Large intestine (tissue), 3 donors: ENCODE measurements at regions not wholly inside any gene's neighbourhood (a gene's known extent, or its start where the extent isn't known, plus 50 kb on each side); places are given as distances from the start of the nearest gene placed in this dataset.

Source experiments
- DNase-seq, 2 donors: peaks; one replicate each; pipeline versions ENCODE4 v3.0.0 to v3.0.0-alpha.2; 2013
- H3K27ac ChIP-seq: one replicate; pipeline ENCODE4 v1.5.1; 2013; ENCODE audit warnings: low read length
- H3K27me3 ChIP-seq: 2 replicates; pipeline ENCODE4 v1.6.1; 2013; ENCODE audit warnings: low read length; ENCODE audit not compliant: control insufficient read depth, insufficient read depth
- H3K36me3 ChIP-seq: 2 replicates; pipeline ENCODE4 v1.6.1; 2013; ENCODE audit warnings: low read length; ENCODE audit not compliant: control insufficient read depth, insufficient read depth
- H3K4me1 ChIP-seq: one replicate; pipeline ENCODE4 v1.6.1; 2013; ENCODE audit warnings: low read length; ENCODE audit not compliant: control insufficient read depth, insufficient read depth
- H3K4me3 ChIP-seq: one replicate; pipeline ENCODE4 v1.5.1; 2013; ENCODE audit warnings: low read length
- H3K9me3 ChIP-seq: one replicate; pipeline ENCODE4 v1.6.1; 2013; ENCODE audit warnings: mild to moderate bottlenecking, low read depth, low read length, moderate library complexity; ENCODE audit not compliant: control insufficient read depth
- WGBS: methylation state at CpG from one replicate; pipeline ENCODE4 v1.1.5; 2013; ENCODE audit warnings: low lambda C conversion rate; ENCODE audit not compliant: insufficient coverage; 5-methylcytosine and 5-hydroxymethylcytosine counted together

GRCh38 chr20:58571693-58572427 lies 56.7 kb upstream of the APCDD1L start:
- Histone ChIP-seq H3K9me3 (no peaks in the 10 kb centered on the region), H3K27ac (peak overlapping the region; percentile 69), H3K36me3 (no peaks in the 10 kb centered on the region), H3K4me3 (no peak overlapping the region), H3K4me1 (peaks cover 11% of the 10 kb centered on the region), H3K27me3 (no peaks in the 10 kb centered on the region)
- 0% methylated on average over 3 of the region's 16 CpGs for WGBS
- DNase-seq = peak; percentile 24 to 75

DNA sequence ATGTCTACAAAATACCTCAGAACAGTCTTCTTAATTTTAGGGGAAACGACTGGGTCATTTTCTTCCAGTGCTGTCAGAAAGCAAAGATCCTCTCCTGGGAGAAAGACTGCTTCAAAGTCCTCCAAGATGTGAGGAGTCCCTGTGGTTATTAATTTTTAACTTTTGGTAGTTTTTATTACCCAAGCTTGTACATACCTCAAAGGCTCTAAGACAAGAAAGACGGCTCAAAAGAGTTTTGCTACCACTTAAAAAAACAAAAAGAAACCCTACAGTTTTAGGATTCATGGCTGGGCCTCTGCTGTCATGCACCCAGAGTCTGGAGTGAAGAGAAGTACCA lies 56.1 kb upstream of the APCDD1L start:
- Histone ChIP-seq H3K4me1 (peaks cover 11% of the 10 kb centered on the region), H3K4me3 (no peak overlapping the region), H3K36me3 (no peaks in the 10 kb centered on the region), H3K9me3 (no peaks in the 10 kb centered on the region), H3K27ac (peak overlapping the region; percentile 69), H3K27me3 (no peaks in the 10 kb centered on the region)
- 0% methylated on average over 1 of the region's 2 CpGs for WGBS
- peak in 1 of 2 donors; percentile 61 for DNase-seq

GRCh38 chr20:58570204-58570859 lies 55.1 kb upstream of the APCDD1L start:
- H3K27ac ChIP-seq = no peak overlapping the region
- no peaks in the 10 kb centered on the region for H3K36me3 ChIP-seq
- 0% methylated on average over 1 of the region's 15 CpGs for WGBS
- H3K27me3 ChIP-seq = no peaks in the 10 kb centered on the region
- peaks cover 11% of the 10 kb centered on the region for H3K4me1 ChIP-seq
- H3K4me3 ChIP-seq = no peak overlapping the region
- DNase-seq = peak in 1 of 2 donors; percentile 34
- no peaks in the 10 kb centered on the region for H3K9me3 ChIP-seq

DNA sequence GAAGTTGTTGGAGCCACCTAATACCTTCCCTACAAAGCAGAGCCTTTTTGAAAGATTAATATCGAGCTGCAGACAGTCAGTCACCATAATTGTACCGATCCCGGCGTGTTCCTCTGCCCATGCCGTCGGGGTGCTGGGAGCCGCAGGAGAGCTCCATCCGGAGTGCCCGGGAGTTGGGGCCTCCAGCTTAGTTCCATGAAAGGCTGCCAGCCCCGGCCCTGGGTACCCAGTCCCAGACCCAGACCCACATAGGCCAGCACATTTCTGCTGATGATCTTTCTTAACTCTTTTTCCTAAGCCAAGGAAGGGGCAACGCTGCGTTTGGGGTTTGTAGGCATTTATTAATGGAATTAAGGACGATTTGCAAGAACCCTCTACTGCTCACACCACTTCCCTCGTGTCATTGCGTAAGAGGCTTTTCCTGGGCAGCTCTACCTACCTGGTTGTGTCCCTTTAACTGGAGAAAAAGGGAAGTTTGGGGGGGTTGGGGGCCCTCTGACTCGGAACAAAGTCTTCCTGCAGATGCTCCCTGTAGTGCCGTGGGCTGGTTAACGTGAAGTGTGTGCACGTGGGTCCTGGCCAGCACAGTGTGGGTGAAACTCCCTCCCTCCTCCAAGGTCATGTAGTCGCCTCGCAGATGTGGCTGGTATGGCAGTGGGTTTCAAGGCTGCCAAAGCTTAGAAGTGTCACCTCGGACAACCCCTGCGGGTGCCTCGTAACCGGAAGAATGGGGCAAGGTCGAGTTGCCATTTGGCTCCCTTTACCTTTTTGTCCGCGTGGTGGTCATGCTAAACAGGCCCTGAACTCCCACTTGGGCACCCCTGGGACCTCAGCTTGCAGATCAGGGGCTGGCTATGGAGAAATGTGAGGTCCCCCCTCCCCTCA lies 54.3 kb upstream of the APCDD1L start:
- 100% methylated on average over 1 of the region's 28 CpGs for WGBS
- no peaks in the 10 kb centered on the region for H3K27me3 ChIP-seq
- no peaks in the 10 kb centered on the region for H3K9me3 ChIP-seq
- no peak overlapping the region for H3K27ac ChIP-seq
- no peak for DNase-seq
- H3K4me3 ChIP-seq = no peak overlapping the region
- H3K4me1 ChIP-seq = peaks cover 11% of the 10 kb centered on the region
- no peaks in the 10 kb centered on the region for H3K36me3 ChIP-seq

- H3K4me1 ChIP-seq = peaks cover 11% of the 10 kb centered on the region
These were observed 53.5 kb upstream of the APCDD1L start for GRCh38 chr20:58568483-58569240.

GRCh38 chr20:58568126-58568482 lies 52.9 kb upstream of the APCDD1L start:
- no peak for DNase-seq
- no peak overlapping the region for H3K4me3 ChIP-seq
- no peak overlapping the region for H3K27ac ChIP-seq
- H3K4me1 ChIP-seq = peaks cover 11% of the 10 kb centered on the region
- no peaks in the 10 kb centered on the region for H3K36me3 ChIP-seq
- no peaks in the 10 kb centered on the region for H3K9me3 ChIP-seq
- no CpG with 5 or more reads among the region's 10 CpGs for WGBS
- no peaks in the 10 kb centered on the region for H3K27me3 ChIP-seq

More at GRCh38 chr20:58568483-58569240, 53.5 kb upstream of the APCDD1L start:
- no peaks in the 10 kb centered on the region for H3K27me3 ChIP-seq
- WGBS = 78% methylated on average over 5 of the region's 20 CpGs
- DNase-seq = no peak
- no peak overlapping the region for H3K4me3 ChIP-seq
- H3K36me3 ChIP-seq = no peaks in the 10 kb centered on the region
- H3K9me3 ChIP-seq = no peaks in the 10 kb centered on the region
- no peak overlapping the region for H3K27ac ChIP-seq

- Histone ChIP-seq H3K27ac (no peak overlapping the region), H3K36me3 (no peaks in the 10 kb centered on the region), H3K27me3 (no peaks in the 10 kb centered on the region), H3K4me1 (peaks cover 10% of the 10 kb centered on the region), H3K9me3 (no peaks in the 10 kb centered on the region), H3K4me3 (no peak overlapping the region)
- DNase-seq = no peak
- no CpG with 5 or more reads among the region's 13 CpGs for WGBS
These were observed 52.2 kb upstream of the APCDD1L start for GRCh38 chr20:58567437-58567836.

DNA sequence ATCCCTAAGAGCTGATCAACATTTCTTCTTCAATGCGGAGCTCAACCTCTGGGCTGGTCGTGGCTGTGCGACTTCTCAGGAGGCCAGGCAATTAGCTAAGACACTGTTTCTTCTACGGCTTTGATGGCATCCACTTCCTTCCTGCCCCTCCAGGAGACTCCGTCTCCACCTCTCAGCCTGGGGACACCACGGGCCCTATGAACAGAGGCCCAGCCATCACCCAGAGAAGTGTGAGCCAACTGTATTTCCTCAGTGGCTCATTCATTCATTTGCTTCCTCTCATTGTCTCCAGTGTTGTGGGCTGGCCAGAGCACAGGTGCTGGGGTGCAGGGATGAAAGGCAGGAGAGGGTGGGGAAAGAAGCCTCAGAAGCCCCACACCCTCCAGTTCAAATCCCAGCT lies 51.8 kb upstream of the APCDD1L start:
- Histone ChIP-seq H3K4me3 (no peak overlapping the region), H3K9me3 (no peaks in the 10 kb centered on the region), H3K27ac (no peak overlapping the region), H3K36me3 (no peaks in the 10 kb centered on the region), H3K4me1 (peaks cover 6% of the 10 kb centered on the region), H3K27me3 (no peaks in the 10 kb centered on the region)
- DNase-seq = no peak
- WGBS = no CpG with 5 or more reads among the region's 6 CpGs

DNA sequence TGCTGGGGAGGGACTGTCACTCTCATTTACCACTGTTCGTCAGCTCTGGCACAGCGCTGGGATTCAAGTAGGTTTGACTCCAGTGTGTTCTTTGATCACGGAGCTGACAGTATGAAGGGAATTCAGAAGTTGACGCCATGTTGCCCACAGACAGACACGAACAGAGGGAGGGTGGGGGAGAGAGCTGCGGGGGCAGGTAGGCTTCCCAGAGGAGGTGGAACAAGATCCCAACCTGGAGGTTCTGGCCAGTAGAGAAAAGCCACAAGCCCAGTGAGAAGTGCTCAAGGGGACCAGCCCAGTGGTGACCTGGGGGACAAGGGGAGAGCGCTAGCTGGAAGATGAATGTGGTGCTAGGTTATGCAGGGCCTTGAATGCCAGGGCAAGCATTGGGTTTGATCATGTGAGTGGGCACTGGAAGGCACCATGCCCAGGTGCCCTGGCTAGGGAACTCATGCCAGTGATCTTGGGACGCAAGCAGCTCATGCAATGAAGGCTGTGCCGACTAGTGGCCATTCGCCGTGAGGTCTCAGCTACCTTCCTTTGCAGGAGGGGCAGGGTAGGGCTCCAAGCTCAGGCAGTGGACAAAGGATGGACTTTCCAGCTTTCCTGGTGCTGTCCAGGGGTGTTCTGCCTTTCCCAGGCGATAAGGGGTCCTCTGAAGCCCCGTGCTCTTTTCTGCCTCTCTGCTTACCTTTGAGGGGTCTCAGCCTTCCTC lies 50.4 kb upstream of the APCDD1L start:
- Histone ChIP-seq H3K27me3 (no peaks in the 10 kb centered on the region), H3K27ac (no peak overlapping the region), H3K4me1 (peaks cover 3% of the 10 kb centered on the region), H3K36me3 (no peaks in the 10 kb centered on the region), H3K9me3 (no peaks in the 10 kb centered on the region), H3K4me3 (no peak overlapping the region)
- WGBS = 100% methylated on average over 2 of the region's 13 CpGs
- no peak for DNase-seq
